Testis (tissue), 2 donors: ENCODE measurements at regions not wholly inside any gene's neighbourhood (a gene's known extent, or its start where the extent isn't known, plus 50 kb on each side); places are given as distances from the start of the nearest gene placed in this dataset.

Source experiments
- POLR2A ChIP-seq: fragments of 450-650 bp; IDR thresholded peaks from one replicate; pipeline ENCODE4 v1.6.1; 2017; ENCODE audit warnings: antibody characterized with exemption, mild to moderate bottlenecking, moderate library complexity
- TF ChIP-seq, protein P1 (sequence below), 3 experiments: fragments of 450-650 bp in 2 of 3; fragments of 200-600 bp in 1 of 3; sonication (generic) in 1 of 3; IDR thresholded peaks; one replicate each; pipeline ENCODE4 v1.5.1; 2016 to 2019; ENCODE audit warnings: antibody characterized with exemption in 3 of 3, mild to moderate bottlenecking in 2 of 3, moderate library complexity in 1 of 3

DNA sequence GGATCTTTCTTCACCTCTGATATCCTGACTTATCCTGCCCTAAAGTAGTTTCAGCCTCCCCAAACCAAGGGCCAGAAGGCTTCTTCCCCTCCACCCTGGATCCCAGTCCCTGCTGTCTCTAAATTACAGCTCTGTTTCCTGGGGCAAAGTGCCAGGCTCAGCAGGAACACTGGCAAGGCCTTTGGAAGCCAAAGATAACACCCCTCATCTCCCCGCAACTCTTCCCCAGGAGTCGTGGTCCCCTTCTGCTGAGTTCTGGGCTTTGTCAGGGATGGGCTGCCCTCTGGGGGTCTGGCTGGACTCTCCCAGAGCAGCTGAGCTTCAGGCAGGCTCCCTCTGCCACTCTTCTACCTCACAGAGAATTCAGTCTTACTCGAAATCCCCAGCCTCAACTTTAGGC, 53.8 kb upstream of the AMPD3 start:
- TF ChIP-seq, protein P1, sequence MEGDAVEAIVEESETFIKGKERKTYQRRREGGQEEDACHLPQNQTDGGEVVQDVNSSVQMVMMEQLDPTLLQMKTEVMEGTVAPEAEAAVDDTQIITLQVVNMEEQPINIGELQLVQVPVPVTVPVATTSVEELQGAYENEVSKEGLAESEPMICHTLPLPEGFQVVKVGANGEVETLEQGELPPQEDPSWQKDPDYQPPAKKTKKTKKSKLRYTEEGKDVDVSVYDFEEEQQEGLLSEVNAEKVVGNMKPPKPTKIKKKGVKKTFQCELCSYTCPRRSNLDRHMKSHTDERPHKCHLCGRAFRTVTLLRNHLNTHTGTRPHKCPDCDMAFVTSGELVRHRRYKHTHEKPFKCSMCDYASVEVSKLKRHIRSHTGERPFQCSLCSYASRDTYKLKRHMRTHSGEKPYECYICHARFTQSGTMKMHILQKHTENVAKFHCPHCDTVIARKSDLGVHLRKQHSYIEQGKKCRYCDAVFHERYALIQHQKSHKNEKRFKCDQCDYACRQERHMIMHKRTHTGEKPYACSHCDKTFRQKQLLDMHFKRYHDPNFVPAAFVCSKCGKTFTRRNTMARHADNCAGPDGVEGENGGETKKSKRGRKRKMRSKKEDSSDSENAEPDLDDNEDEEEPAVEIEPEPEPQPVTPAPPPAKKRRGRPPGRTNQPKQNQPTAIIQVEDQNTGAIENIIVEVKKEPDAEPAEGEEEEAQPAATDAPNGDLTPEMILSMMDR (IDR thresholded peaks at IDR 0.05) = no peak
- TF ChIP-seq POLR2A = no peak
